GM10266 (cell line): ENCODE measurements at regions not wholly inside any gene's neighbourhood (a gene's known extent, or its start where the extent isn't known, plus 50 kb on each side); places are given as distances from the start of the nearest gene placed in this dataset.
A peak's percentile ranks its signal among the peaks of the same experiment; 100 is the strongest.
"Not testable (repeated sequence)": the region's sequence is repeated elsewhere in the genome, so short reads cannot be mapped to it uniquely, and the experiment has no call there.

Source experiments
- DNase-seq: peaks from one replicate; pipeline ENCODE4 v3.0.0; 2012; ENCODE audit errors: extremely low spot score
- TF ChIP-seq, protein P1 (sequence below): IDR thresholded peaks from 2 replicates; pipeline ENCODE4 v1.5.1; 2012; ENCODE audit warnings: mild to moderate bottlenecking, low read depth; ENCODE audit not compliant: control insufficient read depth, insufficient read depth; ENCODE audit errors: missing control alignments

DNA sequence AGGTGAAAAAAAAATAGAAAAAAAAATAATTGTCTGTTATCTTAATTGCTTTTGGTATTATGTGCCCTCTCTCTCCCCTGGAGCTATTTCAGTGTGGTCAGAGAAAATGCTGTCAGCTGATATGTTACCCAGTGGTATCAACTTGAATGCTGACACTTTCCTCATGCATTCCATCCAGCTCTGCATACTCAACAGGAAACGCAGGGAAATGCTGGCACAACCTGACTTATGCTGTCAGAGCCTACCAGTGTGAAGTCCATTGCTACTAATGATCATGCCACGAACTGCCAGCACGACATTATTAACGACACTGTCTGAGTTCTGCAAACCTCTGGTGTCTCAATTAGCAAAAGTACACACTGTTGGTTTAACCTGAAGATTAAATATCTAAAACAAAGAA lies 182.8 kb downstream of the ZWINT start:
- DNase-seq, result no peak
- TF ChIP-seq, protein P1, sequence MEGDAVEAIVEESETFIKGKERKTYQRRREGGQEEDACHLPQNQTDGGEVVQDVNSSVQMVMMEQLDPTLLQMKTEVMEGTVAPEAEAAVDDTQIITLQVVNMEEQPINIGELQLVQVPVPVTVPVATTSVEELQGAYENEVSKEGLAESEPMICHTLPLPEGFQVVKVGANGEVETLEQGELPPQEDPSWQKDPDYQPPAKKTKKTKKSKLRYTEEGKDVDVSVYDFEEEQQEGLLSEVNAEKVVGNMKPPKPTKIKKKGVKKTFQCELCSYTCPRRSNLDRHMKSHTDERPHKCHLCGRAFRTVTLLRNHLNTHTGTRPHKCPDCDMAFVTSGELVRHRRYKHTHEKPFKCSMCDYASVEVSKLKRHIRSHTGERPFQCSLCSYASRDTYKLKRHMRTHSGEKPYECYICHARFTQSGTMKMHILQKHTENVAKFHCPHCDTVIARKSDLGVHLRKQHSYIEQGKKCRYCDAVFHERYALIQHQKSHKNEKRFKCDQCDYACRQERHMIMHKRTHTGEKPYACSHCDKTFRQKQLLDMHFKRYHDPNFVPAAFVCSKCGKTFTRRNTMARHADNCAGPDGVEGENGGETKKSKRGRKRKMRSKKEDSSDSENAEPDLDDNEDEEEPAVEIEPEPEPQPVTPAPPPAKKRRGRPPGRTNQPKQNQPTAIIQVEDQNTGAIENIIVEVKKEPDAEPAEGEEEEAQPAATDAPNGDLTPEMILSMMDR, result no peak

DNA sequence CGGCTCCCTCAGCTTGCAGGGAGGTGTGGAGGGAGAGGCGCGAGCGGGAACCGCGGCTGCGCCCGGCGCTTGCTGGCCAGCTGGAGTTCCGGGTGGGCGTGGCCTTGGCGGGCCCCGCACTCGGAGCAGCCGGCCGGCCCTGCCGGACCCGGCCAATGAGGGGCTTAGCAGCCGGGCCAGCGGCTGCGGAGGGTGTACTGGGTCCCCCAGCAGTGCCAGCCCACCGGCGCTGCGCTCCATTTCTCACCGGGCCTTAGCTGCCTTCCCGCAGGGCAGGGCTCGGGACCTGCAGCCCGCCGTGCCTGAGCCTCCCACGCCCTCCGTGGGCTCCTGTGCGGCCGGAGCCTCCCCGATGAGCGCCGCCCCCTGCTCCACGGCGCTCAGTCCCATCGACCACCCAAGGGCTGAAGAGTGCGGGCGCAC lies 206.0 kb downstream of the ZWINT start:
- DNase-seq, result not testable (repeated sequence)

DNA sequence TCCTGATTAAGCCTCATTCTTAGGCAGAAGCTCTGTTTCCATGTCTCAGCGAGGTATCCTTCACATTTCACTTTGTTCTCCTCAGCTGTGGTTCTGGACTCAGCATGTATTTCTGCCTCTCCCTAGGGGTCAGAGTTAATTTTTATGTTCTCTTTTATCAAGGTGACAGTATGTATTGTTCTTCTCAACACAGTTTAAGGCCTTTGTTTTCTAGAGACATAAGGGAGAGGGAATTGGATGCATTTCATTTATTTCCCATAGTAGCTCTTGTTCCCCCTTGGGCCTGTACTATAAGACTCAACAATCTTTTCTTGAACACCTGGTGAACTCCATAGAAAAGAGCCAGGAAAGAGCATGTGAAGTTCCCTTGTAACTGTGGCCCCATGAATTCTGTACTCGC lies 214.3 kb downstream of the ZWINT start:
- TF ChIP-seq, protein P1, result no peak

DNA sequence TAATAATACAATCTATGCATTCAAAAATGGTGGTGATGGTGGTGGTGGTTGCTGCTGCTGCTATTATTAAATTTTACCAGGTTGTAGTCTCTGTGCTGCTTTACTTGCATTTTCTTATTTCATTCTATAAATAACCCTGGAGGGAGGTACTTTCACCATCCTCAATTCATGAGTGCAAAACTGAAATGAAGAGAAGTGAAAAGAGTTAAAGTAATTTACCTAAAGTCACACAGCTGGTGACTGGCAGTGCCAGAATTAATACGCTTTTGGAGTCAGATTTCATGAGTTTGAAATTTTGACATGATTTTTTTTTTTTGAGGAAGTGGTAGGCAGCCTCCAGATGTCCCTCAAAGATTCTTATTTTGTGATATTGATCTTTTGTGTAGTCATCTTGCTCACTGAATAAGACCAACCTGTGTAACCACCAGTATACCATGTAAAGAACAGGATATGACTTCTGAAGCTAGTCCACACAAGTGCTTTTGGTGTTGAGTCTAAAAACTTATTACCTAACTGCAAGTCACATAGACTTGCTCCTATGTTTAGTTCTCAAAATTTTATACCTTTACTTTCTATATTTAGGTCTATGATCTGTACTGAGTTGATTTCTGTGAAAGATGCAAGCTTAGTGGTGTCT lies 218.8 kb downstream of the ZWINT start:
- peak; percentile 26 for DNase-seq
- TF ChIP-seq, protein P1, result no peak

More for the DNA sequence above, 214.3 kb downstream of the ZWINT start:
- no peak for DNase-seq

DNA sequence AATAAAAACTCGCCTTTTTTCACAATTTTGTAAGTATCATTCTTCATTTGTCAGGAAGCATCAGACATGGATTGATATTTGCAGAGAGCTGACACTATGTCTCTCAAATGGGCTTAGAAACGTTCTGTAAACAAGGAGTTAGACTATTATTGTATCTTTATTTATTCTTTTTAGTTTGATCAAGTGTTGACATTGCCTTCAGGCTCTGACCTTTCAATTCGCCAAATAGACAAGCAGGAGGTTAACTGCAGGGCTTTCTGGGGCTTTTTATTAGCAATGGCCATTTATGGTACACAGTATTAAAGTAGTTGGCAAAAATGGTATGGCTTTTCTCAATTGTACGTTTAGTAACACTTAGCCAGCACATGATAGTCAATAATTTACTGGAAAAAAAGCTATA lies 221.7 kb downstream of the ZWINT start:
- DNase-seq, result no peak
- TF ChIP-seq, protein P1, result no peak

DNA sequence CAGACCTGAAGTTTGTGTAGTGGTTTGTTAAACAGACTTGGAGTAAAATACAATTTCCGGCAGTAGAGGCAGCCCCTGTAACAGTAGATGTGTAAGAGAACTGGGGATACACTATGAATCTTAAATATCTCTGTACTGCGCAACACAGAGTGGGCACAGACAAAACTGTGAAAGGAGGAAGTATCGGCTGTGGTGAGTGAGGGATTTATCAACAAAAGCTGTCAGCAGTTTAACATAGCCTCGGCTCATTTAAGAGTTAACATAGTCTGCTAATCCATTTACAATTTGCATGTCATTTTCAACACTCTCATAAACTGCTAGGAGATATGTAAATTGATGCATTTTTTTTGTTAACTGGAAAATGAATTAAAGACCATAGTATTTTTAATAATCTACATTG lies 225.2 kb downstream of the ZWINT start:
- TF ChIP-seq, protein P1, result no peak
- DNase-seq, result no peak

DNA sequence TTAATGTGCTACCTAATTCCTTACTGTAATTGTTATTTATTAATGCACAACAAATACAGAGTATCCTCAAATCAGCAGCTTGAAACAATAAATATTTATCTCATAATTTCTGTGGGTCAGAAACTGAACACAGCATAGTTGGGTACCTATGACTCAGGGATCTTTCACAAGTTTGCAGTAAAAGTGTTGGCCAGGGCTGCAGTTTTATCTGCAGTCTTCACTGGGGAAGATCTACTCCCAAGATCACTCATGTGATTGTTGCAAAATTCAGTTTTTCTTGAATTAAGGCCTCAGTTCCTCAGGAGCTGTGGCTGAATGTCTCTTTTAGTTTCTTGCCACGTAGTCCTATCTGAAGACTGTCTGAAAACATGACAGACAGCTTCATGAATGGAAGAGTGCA lies 237.8 kb downstream of the ZWINT start:
- no peak for DNase-seq

More for the DNA sequence above, 237.8 kb downstream of the ZWINT start:
- TF ChIP-seq, protein P1, result no peak
